GM19372 (cell line): ENCODE measurements at regions not wholly inside any gene's neighbourhood (a gene's known extent, or its start where the extent isn't known, plus 50 kb on each side); places are given as distances from the start of the nearest gene placed in this dataset.
"Not testable (repeated sequence)": the region's sequence is repeated elsewhere in the genome, so short reads cannot be mapped to it uniquely, and the experiment has no call there.

ENCODE experiments used
- ATAC-seq: cut with Tn5 transposase; IDR thresholded peaks from one replicate; pipeline ENCODE4 v1.9.1; 2021; ENCODE audit warnings: mild to moderate bottlenecking, low read depth, moderate library complexity; ENCODE audit not compliant: unreplicated experiment

- no peak for ATAC-seq
Observed at GRCh38 chr16:59339871-59340270, 605.8 kb upstream of the GOT2 start.

GRCh38 chr16:59336136-59336695, 602.1 kb upstream of the GOT2 start:
- ATAC-seq, result no peak

GRCh38 chr16:59331708-59332107, 597.6 kb upstream of the GOT2 start:
- not testable (repeated sequence) for ATAC-seq

GRCh38 chr16:59330019-59330670, 596.0 kb upstream of the GOT2 start:
- no peak for ATAC-seq

- ATAC-seq, result no peak
Observed at GRCh38 chr16:59328961-59329360, 594.8 kb upstream of the GOT2 start.

GRCh38 chr16:59327894-59328293, 593.8 kb upstream of the GOT2 start:
- ATAC-seq, result no peak

GRCh38 chr16:59326955-59327354, 592.8 kb upstream of the GOT2 start:
- ATAC-seq, result no peak

GRCh38 chr16:59324462-59324861, 590.3 kb upstream of the GOT2 start:
- ATAC-seq, result no peak

- ATAC-seq, result no peak
Observed at GRCh38 chr16:59320657-59321056, 586.5 kb upstream of the GOT2 start.

- ATAC-seq, result no peak
Observed at GRCh38 chr16:59319871-59320270, 585.8 kb upstream of the GOT2 start.

GRCh38 chr16:59305850-59306249, 571.7 kb upstream of the GOT2 start:
- ATAC-seq, result no peak

- no peak for ATAC-seq
Observed at GRCh38 chr16:59296888-59297287, 562.8 kb upstream of the GOT2 start.

- no peak for ATAC-seq
Observed at GRCh38 chr16:59295993-59296736, 562.0 kb upstream of the GOT2 start.

- no peak for ATAC-seq
Observed at GRCh38 chr16:59295474-59295873, 561.4 kb upstream of the GOT2 start.

GRCh38 chr16:59290718-59291117, 556.6 kb upstream of the GOT2 start:
- no peak for ATAC-seq

- ATAC-seq, result no peak
Observed at GRCh38 chr16:59289151-59289550, 555.0 kb upstream of the GOT2 start.

- ATAC-seq, result no peak
Observed at GRCh38 chr16:59274141-59274540, 540.0 kb upstream of the GOT2 start.

- ATAC-seq, result no peak
Observed at GRCh38 chr16:59263955-59264354, 529.8 kb upstream of the GOT2 start.

GRCh38 chr16:59260892-59261291, 526.8 kb upstream of the GOT2 start:
- ATAC-seq, result no peak

- no peak for ATAC-seq
Observed at GRCh38 chr16:59259950-59260319, 525.8 kb upstream of the GOT2 start.

GRCh38 chr16:59259074-59259949, 525.2 kb upstream of the GOT2 start:
- ATAC-seq, result no peak
